ENCODE measurements at regions not wholly inside any gene's neighbourhood (a gene's known extent, or its start where the extent isn't known, plus 50 kb on each side); places are given as distances from the start of the nearest gene placed in this dataset.

GRCh38 chr20:48461091-48461734 lies 366.6 kb downstream of the PREX1 start:
- TF ChIP-seq CTCF (IDR thresholded peaks at IDR 0.05), result no peak

- TF ChIP-seq CTCF (IDR thresholded peaks at IDR 0.05), result no peak
Observed at GRCh38 chr20:48460681-48461080, 367.1 kb downstream of the PREX1 start.

GRCh38 chr20:48459722-48460395 lies 367.9 kb downstream of the PREX1 start:
- no peak for TF ChIP-seq CTCF (IDR thresholded peaks at IDR 0.05)

- TF ChIP-seq CTCF (IDR thresholded peaks at IDR 0.05), result no peak
Observed at GRCh38 chr20:48458601-48459385, 369.0 kb downstream of the PREX1 start.

- TF ChIP-seq CTCF (IDR thresholded peaks at IDR 0.05), result no peak
Observed at GRCh38 chr20:48458003-48458377, 369.8 kb downstream of the PREX1 start.

- no peak for TF ChIP-seq CTCF (IDR thresholded peaks at IDR 0.05)
Observed at GRCh38 chr20:48457193-48458002, 370.4 kb downstream of the PREX1 start.
